Spleen (tissue), 7 donors: ENCODE measurements at regions not wholly inside any gene's neighbourhood (a gene's known extent, or its start where the extent isn't known, plus 50 kb on each side); places are given as distances from the start of the nearest gene placed in this dataset.

Experiments used
- POLR2A ChIP-seq, 3 donors: fragments of 450-650 bp; IDR thresholded peaks; one replicate each; pipeline ENCODE4 v1.5.1; 2017; ENCODE audit warnings: antibody characterized with exemption in 3 of 3, mild to moderate bottlenecking in 1 of 3
- POLR2AphosphoS5 ChIP-seq, 3 donors: sonication (generic); formaldehyde crosslinking; IDR thresholded peaks; one replicate each; pipeline ENCODE4 v1.5.1; 2017; ENCODE audit warnings: antibody characterized with exemption in 3 of 3
- TF ChIP-seq, protein P1 (sequence below), 11 experiments: fragments of 200-600 bp in 7 of 11; fragments of 450-650 bp in 4 of 11; sonication (generic) in 4 of 11; IDR thresholded peaks in 8 of 11; conservative IDR thresholded peaks in 3 of 11; 1 replicate in 7 of 11; 2 replicates in 4 of 11; pipeline versions ENCODE4 v1.4.0 to v1.8.0; 2016 to 2021; ENCODE audit warnings: antibody characterized with exemption in 11 of 11, inconsistent platforms in 4 of 11, mild to moderate bottlenecking in 1 of 11
- donor health status: DM: no; HTN: no; CAD: no; lungs with moderate emphysema.
- donor health status: DM: no; HTN: no; CAD: no.
- donor health status: DM: no; HTN: no; CAD: no.

DNA sequence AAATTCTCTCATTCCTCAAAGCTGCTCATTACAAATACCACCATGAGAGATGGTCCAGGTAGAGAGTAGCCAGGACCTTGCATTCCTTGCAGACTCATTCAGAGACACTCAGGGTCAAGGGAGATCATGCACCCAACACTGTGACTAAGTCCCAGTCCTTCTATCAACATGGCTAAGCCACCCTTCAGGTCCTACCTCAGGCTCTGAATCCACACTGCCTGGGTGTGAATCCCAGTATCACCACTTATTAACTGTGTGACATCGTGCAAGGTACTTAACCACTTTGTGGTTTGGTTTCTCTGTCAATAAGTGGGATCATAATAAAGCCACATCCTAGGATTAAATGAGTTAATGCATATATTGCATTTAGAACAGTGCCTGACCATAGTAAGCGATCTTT, 124.1 kb upstream of the NEIL3 start:
- TF ChIP-seq, protein P1, sequence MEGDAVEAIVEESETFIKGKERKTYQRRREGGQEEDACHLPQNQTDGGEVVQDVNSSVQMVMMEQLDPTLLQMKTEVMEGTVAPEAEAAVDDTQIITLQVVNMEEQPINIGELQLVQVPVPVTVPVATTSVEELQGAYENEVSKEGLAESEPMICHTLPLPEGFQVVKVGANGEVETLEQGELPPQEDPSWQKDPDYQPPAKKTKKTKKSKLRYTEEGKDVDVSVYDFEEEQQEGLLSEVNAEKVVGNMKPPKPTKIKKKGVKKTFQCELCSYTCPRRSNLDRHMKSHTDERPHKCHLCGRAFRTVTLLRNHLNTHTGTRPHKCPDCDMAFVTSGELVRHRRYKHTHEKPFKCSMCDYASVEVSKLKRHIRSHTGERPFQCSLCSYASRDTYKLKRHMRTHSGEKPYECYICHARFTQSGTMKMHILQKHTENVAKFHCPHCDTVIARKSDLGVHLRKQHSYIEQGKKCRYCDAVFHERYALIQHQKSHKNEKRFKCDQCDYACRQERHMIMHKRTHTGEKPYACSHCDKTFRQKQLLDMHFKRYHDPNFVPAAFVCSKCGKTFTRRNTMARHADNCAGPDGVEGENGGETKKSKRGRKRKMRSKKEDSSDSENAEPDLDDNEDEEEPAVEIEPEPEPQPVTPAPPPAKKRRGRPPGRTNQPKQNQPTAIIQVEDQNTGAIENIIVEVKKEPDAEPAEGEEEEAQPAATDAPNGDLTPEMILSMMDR (IDR thresholded peaks at IDR 0.05 in 8 of 11, conservative IDR thresholded peaks at IDR 0.05 in 3 of 11), result no peak
- TF ChIP-seq POLR2A (IDR thresholded peaks at IDR 0.05), result no peak
- TF ChIP-seq POLR2AphosphoS5 (IDR thresholded peaks at IDR 0.05), result no peak
